CD4-positive, alpha-beta T cell (primary cell): ENCODE measurements at regions not wholly inside any gene's neighbourhood (a gene's known extent, or its start where the extent isn't known, plus 50 kb on each side); places are given as distances from the start of the nearest gene placed in this dataset.

Experiments used
- ATAC-seq: fragments of 200-7000 bp; cut with Tn5 transposase; one replicate; pipeline ENCODE4 v1.10.0; 2022; ENCODE audit warnings: mild to moderate bottlenecking; ENCODE audit not compliant: poor library complexity
- CTCF ChIA-PET: fragments of 350-600 bp; sonication (Branson Sonifier 250); formaldehyde crosslinking; loops from one replicate; lab custom pipeline; 2021; ENCODE audit warnings: antibody characterized with exemption, inconsistent platforms; lab: Charles Lee
- POLR2A ChIA-PET: fragments of 350-600 bp; sonication (Branson Sonifier 250); formaldehyde crosslinking; loops from one replicate; lab custom pipeline; 2021; ENCODE audit warnings: antibody characterized with exemption, inconsistent platforms; lab: Charles Lee
- DNase-seq, 14 experiments: peaks; one replicate each; pipeline ENCODE4 v3.0.0-alpha.2; 2013 to 2020; ENCODE audit warnings: mixed read lengths in 2 of 14
- H3K27ac ChIP-seq, 2 donors: one replicate each; pipeline versions ENCODE4 v1.5.1 to v1.7.0; 2013; ENCODE audit warnings: low read length in 2 of 2, low read depth in 1 of 2, mild to moderate bottlenecking in 1 of 2
- H3K27me3 ChIP-seq, 2 experiments: 1 replicate in 1 of 2; 2 replicates in 1 of 2; pipeline versions ENCODE4 v1.6.1 to v1.7.0; 2013; ENCODE audit warnings: low read length in 2 of 2, control low read depth in 1 of 2, mild to moderate bottlenecking in 1 of 2, moderate library complexity in 1 of 2; ENCODE audit not compliant: insufficient read depth in 2 of 2, control insufficient read depth in 1 of 2
- H3K36me3 ChIP-seq: one replicate; pipeline ENCODE4 v1.6.1; 2013; ENCODE audit warnings: low read length, control low read depth; ENCODE audit not compliant: insufficient read depth
- H3K4me1 ChIP-seq: one replicate; pipeline ENCODE4 v1.6.1; 2013; ENCODE audit warnings: low read length, control low read depth; ENCODE audit not compliant: insufficient read depth
- H3K4me3 ChIP-seq: one replicate; pipeline ENCODE4 v1.5.1; 2013; ENCODE audit warnings: mild to moderate bottlenecking, low read length, moderate library complexity
- H3K9me3 ChIP-seq, 2 experiments: 1 replicate in 1 of 2; 2 replicates in 1 of 2; pipeline versions ENCODE4 v1.6.1 to v1.7.0; 2013; ENCODE audit warnings: low read length in 2 of 2, mild to moderate bottlenecking in 2 of 2, control low read depth in 1 of 2, moderate library complexity in 1 of 2; ENCODE audit not compliant: control insufficient read depth in 1 of 2, insufficient read depth in 1 of 2
- H3K27ac Mint-ChIP-seq: one replicate; pipeline ENCODE4 v1.8.0; 2020; ENCODE audit warnings: mixed read lengths
- H3K27me3 Mint-ChIP-seq: one replicate; pipeline ENCODE4 v1.8.0; 2021; ENCODE audit warnings: mixed read lengths
- H3K36me3 Mint-ChIP-seq: one replicate; pipeline ENCODE4 v1.8.0; 2021; ENCODE audit warnings: low read depth, mixed read lengths
- H3K4me1 Mint-ChIP-seq: one replicate; pipeline ENCODE4 v1.8.0; 2021; ENCODE audit warnings: low read depth, mixed read lengths
- H3K4me3 Mint-ChIP-seq: one replicate; pipeline ENCODE4 v1.8.0; 2020; ENCODE audit warnings: mild to moderate bottlenecking, mixed read lengths
- H3K9me3 Mint-ChIP-seq: one replicate; pipeline ENCODE4 v1.8.0; 2020; ENCODE audit warnings: mixed read lengths
- intact Hi-C, 2 experiments: fragments of 100-400 bp; cut with DNase I in 1 of 2; cut with micrococcal nuclease in 1 of 2; formaldehyde crosslinking; loops; one replicate each; pipeline versions ENCODE4 v1.15.1 to v1.9.0; 2023 to 2025; cut with DNase I, micrococcal nuclease
- TF ChIP-seq, protein P1 (sequence below): fragments of 200-600 bp; IDR thresholded peaks from one replicate; pipeline ENCODE4 v1.8.0; 2022; ENCODE audit warnings: antibody characterized with exemption, mild to moderate bottlenecking

DNA sequence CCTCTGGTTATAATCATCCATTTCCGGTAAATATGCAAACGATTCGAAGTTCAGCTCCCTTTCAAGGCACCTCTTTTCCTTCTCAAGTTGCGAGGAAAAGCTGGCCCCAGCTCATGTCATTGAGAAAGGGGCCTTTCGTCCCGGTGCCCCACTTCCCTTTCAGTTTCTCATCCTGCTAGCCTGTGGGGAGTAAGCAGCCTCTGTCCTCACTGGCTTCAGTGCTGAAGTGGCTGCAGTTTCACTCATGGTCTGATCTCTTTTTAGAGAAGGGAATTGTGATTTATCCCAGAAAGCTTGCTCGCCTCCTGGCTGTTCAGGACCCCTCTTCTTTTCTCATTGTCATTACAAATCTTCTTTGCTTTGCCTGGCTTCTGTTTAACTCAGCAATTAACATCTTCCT is 207.5 kb downstream of the NR4A2 start:
- intact Hi-C loops = no loop called here
- no peaks in the 10 kb centered on the region for H3K9me3 ChIP-seq
- no peak for DNase-seq
- Mint-ChIP-seq H3K9me3 (no peaks in the 10 kb centered on the region), H3K27me3 (peaks cover 8% of the 10 kb centered on the region), H3K4me3 (no peak overlapping the region), H3K27ac (no peak overlapping the region), H3K36me3 (no peaks in the 10 kb centered on the region), H3K4me1 (no peaks in the 10 kb centered on the region)
- H3K4me3 ChIP-seq = no peak overlapping the region
- no peaks in the 10 kb centered on the region for H3K36me3 ChIP-seq
- TF ChIP-seq, protein P1, sequence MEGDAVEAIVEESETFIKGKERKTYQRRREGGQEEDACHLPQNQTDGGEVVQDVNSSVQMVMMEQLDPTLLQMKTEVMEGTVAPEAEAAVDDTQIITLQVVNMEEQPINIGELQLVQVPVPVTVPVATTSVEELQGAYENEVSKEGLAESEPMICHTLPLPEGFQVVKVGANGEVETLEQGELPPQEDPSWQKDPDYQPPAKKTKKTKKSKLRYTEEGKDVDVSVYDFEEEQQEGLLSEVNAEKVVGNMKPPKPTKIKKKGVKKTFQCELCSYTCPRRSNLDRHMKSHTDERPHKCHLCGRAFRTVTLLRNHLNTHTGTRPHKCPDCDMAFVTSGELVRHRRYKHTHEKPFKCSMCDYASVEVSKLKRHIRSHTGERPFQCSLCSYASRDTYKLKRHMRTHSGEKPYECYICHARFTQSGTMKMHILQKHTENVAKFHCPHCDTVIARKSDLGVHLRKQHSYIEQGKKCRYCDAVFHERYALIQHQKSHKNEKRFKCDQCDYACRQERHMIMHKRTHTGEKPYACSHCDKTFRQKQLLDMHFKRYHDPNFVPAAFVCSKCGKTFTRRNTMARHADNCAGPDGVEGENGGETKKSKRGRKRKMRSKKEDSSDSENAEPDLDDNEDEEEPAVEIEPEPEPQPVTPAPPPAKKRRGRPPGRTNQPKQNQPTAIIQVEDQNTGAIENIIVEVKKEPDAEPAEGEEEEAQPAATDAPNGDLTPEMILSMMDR = no peak
- no peak for ATAC-seq
- no peaks in the 10 kb centered on the region for H3K4me1 ChIP-seq
- CTCF ChIA-PET = interaction anchor here (1.1 kb wide), 1 partner anchor 8 kb away, joined by 3 read pairs; no protein-coding TSS in a partner anchor
- no peaks in the 10 kb centered on the region for H3K27me3 ChIP-seq
- POLR2A ChIA-PET = no interaction called here
- no peak overlapping the region for H3K27ac ChIP-seq

DNA sequence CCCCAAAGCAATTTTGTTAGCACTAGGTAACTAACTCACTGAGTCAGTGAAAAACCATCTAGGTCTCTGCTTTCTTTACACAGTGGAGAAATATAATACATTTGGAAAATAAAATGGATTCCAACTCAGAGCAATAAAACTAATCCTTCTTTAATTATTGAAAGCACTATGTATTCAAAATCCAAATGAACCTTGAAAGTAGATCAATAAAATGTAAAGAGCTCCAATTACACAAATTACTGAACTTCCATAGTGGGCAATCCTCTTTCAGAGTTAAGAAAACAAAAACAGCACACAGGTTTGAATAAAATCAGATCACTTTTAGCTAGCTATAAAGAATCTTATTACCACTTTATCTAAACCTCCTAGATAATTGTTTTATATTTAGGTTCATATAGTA is 208.1 kb downstream of the NR4A2 start:
- intact Hi-C loops = no loop called here
- no peak overlapping the region for H3K27ac ChIP-seq
- CTCF ChIA-PET = interaction anchor here (1.1 kb wide), 1 partner anchor 9 kb away, joined by 3 read pairs; no protein-coding TSS in a partner anchor
- H3K4me1 ChIP-seq = no peaks in the 10 kb centered on the region
- ATAC-seq = no peak
- Mint-ChIP-seq H3K4me1 (no peaks in the 10 kb centered on the region), H3K9me3 (no peaks in the 10 kb centered on the region), H3K36me3 (no peaks in the 10 kb centered on the region), H3K4me3 (no peak overlapping the region), H3K27ac (no peak overlapping the region), H3K27me3 (peaks cover 3% of the 10 kb centered on the region)
- no peak overlapping the region for H3K4me3 ChIP-seq
- no peaks in the 10 kb centered on the region for H3K27me3 ChIP-seq
- H3K9me3 ChIP-seq = no peaks in the 10 kb centered on the region
- H3K36me3 ChIP-seq = no peaks in the 10 kb centered on the region
- POLR2A ChIA-PET = no interaction called here
- DNase-seq = no peak
- TF ChIP-seq, protein P1 = no peak

DNA sequence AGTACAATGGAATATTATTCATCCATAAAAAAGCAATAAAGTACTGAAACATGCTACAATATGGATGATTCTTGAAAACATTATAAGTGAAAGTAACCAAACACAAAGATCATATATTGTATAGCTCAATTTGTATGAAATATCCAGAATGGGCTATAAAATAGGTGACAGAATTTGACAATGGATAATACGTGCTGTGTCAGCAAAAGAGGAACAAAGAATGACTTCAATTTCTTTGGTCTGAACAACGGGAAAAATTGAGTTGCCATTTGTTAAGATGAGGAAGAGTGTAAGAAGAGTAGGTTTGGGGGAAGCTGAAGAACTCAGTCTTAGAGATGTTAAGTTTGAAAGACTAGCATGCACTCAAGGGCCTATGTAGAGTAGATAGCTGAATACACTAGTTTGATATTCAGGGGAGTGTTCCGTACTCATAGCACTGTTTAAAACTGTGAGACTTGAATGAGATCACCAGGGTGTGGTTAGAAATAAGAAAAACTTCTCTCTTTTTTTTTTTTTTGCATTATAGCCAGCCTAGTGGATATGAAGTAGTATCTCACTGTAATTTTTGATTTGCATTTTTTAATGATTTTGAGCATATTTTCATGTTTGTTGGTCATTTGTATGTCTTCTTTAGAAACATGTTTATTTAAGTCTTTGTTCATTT is 213.6 kb downstream of the NR4A2 start:
- Mint-ChIP-seq H3K9me3 (no peaks in the 10 kb centered on the region), H3K36me3 (no peaks in the 10 kb centered on the region), H3K4me1 (no peaks in the 10 kb centered on the region), H3K27ac (no peak overlapping the region), H3K27me3 (no peaks in the 10 kb centered on the region), H3K4me3 (no peak overlapping the region)
- H3K36me3 ChIP-seq = no peaks in the 10 kb centered on the region
- H3K27me3 ChIP-seq = no peaks in the 10 kb centered on the region
- no peaks in the 10 kb centered on the region for H3K4me1 ChIP-seq
- intact Hi-C loops = no loop called here
- ATAC-seq = no peak
- peaks cover 0 to 5% of the 10 kb centered on the region in 2 experiments for H3K9me3 ChIP-seq
- no peak overlapping the region for H3K27ac ChIP-seq
- DNase-seq = no peak
- no peak overlapping the region for H3K4me3 ChIP-seq
- TF ChIP-seq, protein P1 = no peak
- POLR2A ChIA-PET = no interaction called here
- CTCF ChIA-PET = interaction anchor here (0.6 kb wide), 1 partner anchor 216 kb away, joined by 3 read pairs; no protein-coding TSS in a partner anchor
